Vagina (tissue), 2 donors: ENCODE measurements at regions not wholly inside any gene's neighbourhood (a gene's known extent, or its start where the extent isn't known, plus 50 kb on each side); places are given as distances from the start of the nearest gene placed in this dataset.

Experiments
- POLR2A ChIP-seq, 2 donors: fragments of 450-650 bp; IDR thresholded peaks; one replicate each; pipeline ENCODE4 v1.6.1; 2017; ENCODE audit warnings: antibody characterized with exemption in 2 of 2, mild to moderate bottlenecking in 2 of 2, moderate library complexity in 2 of 2
- TF ChIP-seq, protein P1 (sequence below), 3 experiments: fragments of 450-650 bp in 2 of 3; fragments of 200-600 bp in 1 of 3; sonication (generic) in 1 of 3; IDR thresholded peaks; one replicate each; pipeline ENCODE4 v1.5.1; 2017 to 2019; ENCODE audit warnings: antibody characterized with exemption in 3 of 3, mild to moderate bottlenecking in 2 of 3, moderate library complexity in 2 of 3

DNA sequence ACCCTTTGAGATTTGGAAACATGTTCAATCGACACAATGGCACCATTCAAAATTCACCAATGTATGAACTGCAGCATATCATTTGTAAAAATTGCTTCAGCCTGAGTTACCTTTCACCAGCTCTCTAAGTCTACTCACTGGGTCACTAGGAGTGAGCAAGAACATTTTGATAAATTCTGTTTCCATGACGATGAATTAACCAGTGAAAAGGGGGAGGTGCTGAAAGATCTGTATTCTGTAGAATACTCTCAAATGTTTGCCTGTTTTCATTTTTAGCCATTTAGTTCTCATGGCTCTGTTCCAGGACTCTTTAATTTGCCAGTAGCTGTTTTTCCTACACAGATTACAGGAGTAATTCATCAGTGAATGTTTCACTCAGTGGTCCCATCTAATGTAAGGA, 883.4 kb downstream of the DIAPH3 start:
- TF ChIP-seq, protein P1, sequence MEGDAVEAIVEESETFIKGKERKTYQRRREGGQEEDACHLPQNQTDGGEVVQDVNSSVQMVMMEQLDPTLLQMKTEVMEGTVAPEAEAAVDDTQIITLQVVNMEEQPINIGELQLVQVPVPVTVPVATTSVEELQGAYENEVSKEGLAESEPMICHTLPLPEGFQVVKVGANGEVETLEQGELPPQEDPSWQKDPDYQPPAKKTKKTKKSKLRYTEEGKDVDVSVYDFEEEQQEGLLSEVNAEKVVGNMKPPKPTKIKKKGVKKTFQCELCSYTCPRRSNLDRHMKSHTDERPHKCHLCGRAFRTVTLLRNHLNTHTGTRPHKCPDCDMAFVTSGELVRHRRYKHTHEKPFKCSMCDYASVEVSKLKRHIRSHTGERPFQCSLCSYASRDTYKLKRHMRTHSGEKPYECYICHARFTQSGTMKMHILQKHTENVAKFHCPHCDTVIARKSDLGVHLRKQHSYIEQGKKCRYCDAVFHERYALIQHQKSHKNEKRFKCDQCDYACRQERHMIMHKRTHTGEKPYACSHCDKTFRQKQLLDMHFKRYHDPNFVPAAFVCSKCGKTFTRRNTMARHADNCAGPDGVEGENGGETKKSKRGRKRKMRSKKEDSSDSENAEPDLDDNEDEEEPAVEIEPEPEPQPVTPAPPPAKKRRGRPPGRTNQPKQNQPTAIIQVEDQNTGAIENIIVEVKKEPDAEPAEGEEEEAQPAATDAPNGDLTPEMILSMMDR (IDR thresholded peaks at IDR 0.05), result no peak
- no peak for TF ChIP-seq POLR2A (IDR thresholded peaks at IDR 0.05)
